ENCODE measurements at regions not wholly inside any gene's neighbourhood (a gene's known extent, or its start where the extent isn't known, plus 50 kb on each side); places are given as distances from the start of the nearest gene placed in this dataset.
"Not testable (repeated sequence)": the region's sequence is repeated elsewhere in the genome, so short reads cannot be mapped to it uniquely, and the experiment has no call there.

DNA sequence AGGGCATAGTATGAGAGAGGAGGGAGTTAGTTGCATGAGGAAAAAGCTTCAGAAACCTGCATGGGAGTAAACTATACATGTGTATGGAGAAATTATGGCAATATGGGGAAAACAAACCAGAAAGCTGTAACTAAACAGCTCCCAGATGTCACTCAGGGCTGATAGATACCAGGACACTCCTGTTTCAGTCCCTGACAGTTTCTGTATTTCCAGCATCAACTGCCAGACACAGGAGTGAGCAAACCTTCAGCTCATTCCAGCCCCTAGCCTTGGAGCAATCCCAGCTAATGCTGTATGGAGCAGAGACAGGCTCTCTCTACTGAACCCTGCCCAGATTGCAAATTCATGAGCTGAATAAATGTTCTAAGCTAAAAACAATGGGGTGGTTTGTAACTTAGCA is 382.9 kb upstream of the MAGEB18 start:
- Mint-ChIP-seq H3K9me3 (ENCODE audit: unreplicated experiment) (no peaks in the 10 kb centered on the region), H3K4me3 (ENCODE audit: unreplicated experiment) (no peak overlapping the region), H3K27ac (ENCODE audit: low read depth, unreplicated experiment) (no peak overlapping the region), H3K4me1 (ENCODE audit: insufficient read depth, unreplicated experiment) (no peaks in the 10 kb centered on the region), H3K36me3 (ENCODE audit: insufficient read depth, unreplicated experiment) (peaks cover 5% of the 10 kb centered on the region), H3K27me3 (ENCODE audit: insufficient read depth, unreplicated experiment) (no peaks in the 10 kb centered on the region)
- CTCF ChIA-PET: interaction anchor here (0.7 kb wide), 1 partner anchor 1384 kb away, joined by 3 read pairs; no protein-coding TSS in a partner anchor
- POLR2A ChIA-PET: no interaction called here
- intact Hi-C loops (cut with micrococcal nuclease): no loop called here
- TF ChIP-seq, protein P1, sequence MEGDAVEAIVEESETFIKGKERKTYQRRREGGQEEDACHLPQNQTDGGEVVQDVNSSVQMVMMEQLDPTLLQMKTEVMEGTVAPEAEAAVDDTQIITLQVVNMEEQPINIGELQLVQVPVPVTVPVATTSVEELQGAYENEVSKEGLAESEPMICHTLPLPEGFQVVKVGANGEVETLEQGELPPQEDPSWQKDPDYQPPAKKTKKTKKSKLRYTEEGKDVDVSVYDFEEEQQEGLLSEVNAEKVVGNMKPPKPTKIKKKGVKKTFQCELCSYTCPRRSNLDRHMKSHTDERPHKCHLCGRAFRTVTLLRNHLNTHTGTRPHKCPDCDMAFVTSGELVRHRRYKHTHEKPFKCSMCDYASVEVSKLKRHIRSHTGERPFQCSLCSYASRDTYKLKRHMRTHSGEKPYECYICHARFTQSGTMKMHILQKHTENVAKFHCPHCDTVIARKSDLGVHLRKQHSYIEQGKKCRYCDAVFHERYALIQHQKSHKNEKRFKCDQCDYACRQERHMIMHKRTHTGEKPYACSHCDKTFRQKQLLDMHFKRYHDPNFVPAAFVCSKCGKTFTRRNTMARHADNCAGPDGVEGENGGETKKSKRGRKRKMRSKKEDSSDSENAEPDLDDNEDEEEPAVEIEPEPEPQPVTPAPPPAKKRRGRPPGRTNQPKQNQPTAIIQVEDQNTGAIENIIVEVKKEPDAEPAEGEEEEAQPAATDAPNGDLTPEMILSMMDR (IDR thresholded peaks at IDR 0.05; ENCODE audit: unreplicated experiment): no peak
- no peak for DNase-seq (ENCODE audit: unreplicated experiment)
- no TSS peak for BruUV-seq (replicated peaks)

DNA sequence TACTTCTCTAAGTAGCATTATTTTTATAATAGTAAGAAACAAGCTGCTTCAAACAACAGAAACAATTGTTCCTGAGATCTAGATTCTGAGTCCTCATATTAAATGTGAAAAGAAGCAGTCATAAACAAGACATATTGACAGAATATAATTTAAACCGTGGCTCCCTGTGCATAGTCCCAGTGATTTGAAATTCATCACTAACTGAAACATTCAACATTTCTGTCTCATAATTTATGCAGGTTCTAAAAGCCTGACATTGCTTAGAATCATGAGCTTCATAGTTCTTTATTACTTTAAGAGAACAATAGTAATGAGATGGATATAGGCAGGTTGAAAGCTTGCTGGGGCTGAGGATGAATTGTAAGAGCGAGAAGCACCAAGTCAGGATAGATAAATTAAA is 375.5 kb upstream of the MAGEB18 start:
- no TSS peak for BruUV-seq (replicated peaks)
- no peaks in the 10 kb centered on the region for H3K9me3 Mint-ChIP-seq (ENCODE audit: unreplicated experiment)
- no peaks in the 10 kb centered on the region for H3K4me1 Mint-ChIP-seq (ENCODE audit: insufficient read depth, unreplicated experiment)
- peaks cover 5% of the 10 kb centered on the region for H3K36me3 Mint-ChIP-seq (ENCODE audit: insufficient read depth, unreplicated experiment)
- ChIA-PET CTCF (no interaction called here), POLR2A (no interaction called here)
- no peak overlapping the region for H3K27ac Mint-ChIP-seq (ENCODE audit: low read depth, unreplicated experiment)
- TF ChIP-seq, protein P1 (IDR thresholded peaks at IDR 0.05; ENCODE audit: unreplicated experiment): no peak
- no peaks in the 10 kb centered on the region for H3K27me3 Mint-ChIP-seq (ENCODE audit: insufficient read depth, unreplicated experiment)
- DNase-seq (ENCODE audit: unreplicated experiment): no peak
- H3K4me3 Mint-ChIP-seq (ENCODE audit: unreplicated experiment): no peak overlapping the region
- intact Hi-C loops (cut with micrococcal nuclease): no loop called here

DNA sequence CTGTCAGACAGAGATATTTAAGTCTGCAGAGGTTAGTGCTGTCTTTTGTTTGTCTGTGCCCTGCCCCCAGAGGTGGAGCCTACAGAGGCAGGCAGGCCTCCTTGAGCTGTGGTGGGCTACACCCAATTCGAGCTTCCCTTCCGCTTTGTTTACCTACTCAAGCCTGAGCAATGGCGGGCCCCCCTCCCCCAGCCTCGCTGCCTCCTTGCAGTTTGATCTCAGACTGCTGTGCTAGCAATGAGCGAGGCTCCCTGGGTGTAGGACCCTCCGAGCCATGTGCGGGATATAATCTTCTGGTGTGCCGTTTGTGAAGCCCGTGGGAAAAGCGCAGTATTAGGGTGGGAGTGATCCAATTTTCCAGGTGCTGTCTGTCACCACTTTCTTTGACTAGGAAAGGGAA is 366.3 kb upstream of the MAGEB18 start:
- POLR2A ChIA-PET; DNase-seq (ENCODE audit: unreplicated experiment); H3K9me3 Mint-ChIP-seq (ENCODE audit: unreplicated experiment); CTCF ChIA-PET; H3K4me3 Mint-ChIP-seq (ENCODE audit: unreplicated experiment); H3K27ac Mint-ChIP-seq (ENCODE audit: low read depth, unreplicated experiment); intact Hi-C loops (cut with micrococcal nuclease); H3K36me3 Mint-ChIP-seq (ENCODE audit: insufficient read depth, unreplicated experiment); H3K27me3 Mint-ChIP-seq (ENCODE audit: insufficient read depth, unreplicated experiment); BruUV-seq (replicated peaks); H3K4me1 Mint-ChIP-seq (ENCODE audit: insufficient read depth, unreplicated experiment): not testable (repeated sequence)

DNA sequence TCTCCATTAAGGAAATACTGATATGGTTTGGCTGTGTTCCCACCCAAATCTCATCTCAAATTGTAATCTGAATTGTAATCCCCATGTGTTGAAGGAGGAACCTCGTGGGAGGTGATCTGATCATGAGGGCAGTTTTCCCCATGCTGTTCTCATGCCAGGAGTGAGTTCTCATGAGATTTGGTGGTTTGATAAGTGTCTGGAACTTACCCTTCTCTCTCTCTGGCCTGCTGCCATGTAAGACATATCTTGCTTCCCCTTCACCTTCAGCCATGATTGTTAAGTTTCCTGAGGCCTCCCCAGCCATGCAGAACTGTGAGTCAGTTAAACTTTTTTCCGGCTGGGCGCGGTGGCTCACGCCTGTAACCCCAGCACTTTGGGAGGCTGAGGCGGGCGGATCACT is 340.3 kb upstream of the MAGEB18 start:
- H3K4me1 Mint-ChIP-seq (ENCODE audit: insufficient read depth, unreplicated experiment); H3K4me3 Mint-ChIP-seq (ENCODE audit: unreplicated experiment); CTCF ChIA-PET; H3K27me3 Mint-ChIP-seq (ENCODE audit: insufficient read depth, unreplicated experiment); BruUV-seq (replicated peaks); H3K36me3 Mint-ChIP-seq (ENCODE audit: insufficient read depth, unreplicated experiment); DNase-seq (ENCODE audit: unreplicated experiment); H3K27ac Mint-ChIP-seq (ENCODE audit: low read depth, unreplicated experiment); intact Hi-C loops (cut with micrococcal nuclease); POLR2A ChIA-PET: not testable (repeated sequence)
- H3K9me3 Mint-ChIP-seq (ENCODE audit: unreplicated experiment): peaks cover 18% of the 10 kb centered on the region

DNA sequence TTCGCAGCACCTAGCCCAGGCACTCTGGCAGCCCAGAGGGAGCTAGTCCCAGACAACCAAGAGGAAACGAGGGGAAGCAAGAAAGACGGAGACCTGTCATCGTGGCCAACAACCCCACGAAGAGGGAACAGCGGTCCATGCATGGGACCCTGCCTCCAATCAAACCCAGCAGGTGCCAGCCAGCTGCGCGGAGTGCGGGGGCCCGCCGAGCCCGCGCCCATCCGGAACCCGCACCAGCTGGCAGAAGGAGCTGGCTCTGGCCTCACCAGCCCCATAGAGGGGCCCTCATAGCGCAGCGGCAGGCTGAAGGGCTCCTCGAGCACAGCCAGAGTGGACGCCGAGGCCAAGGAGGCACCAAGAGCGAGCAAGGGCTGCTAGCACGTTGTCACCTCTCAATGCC is 332.4 kb upstream of the MAGEB18 start:
- H3K36me3 Mint-ChIP-seq (ENCODE audit: insufficient read depth, unreplicated experiment): no peaks in the 10 kb centered on the region
- H3K27me3 Mint-ChIP-seq (ENCODE audit: insufficient read depth, unreplicated experiment): no peaks in the 10 kb centered on the region
- CTCF ChIA-PET: no interaction called here
- no peak for DNase-seq (ENCODE audit: unreplicated experiment)
- no peak overlapping the region for H3K27ac Mint-ChIP-seq (ENCODE audit: low read depth, unreplicated experiment)
- H3K4me3 Mint-ChIP-seq (ENCODE audit: unreplicated experiment): no peak overlapping the region
- H3K9me3 Mint-ChIP-seq (ENCODE audit: unreplicated experiment): peaks cover 29% of the 10 kb centered on the region
- TF ChIP-seq, protein P1 (IDR thresholded peaks at IDR 0.05; ENCODE audit: unreplicated experiment): no peak
- intact Hi-C loops (cut with micrococcal nuclease): no loop called here
- H3K4me1 Mint-ChIP-seq (ENCODE audit: insufficient read depth, unreplicated experiment): no peaks in the 10 kb centered on the region
- no TSS peak for BruUV-seq (replicated peaks)
- POLR2A ChIA-PET: no interaction called here

Measured in MCF 10A (cell line).